ENCODE measurements at regions not wholly inside any gene's neighbourhood (a gene's known extent, or its start where the extent isn't known, plus 50 kb on each side); places are given as distances from the start of the nearest gene placed in this dataset.

DNA sequence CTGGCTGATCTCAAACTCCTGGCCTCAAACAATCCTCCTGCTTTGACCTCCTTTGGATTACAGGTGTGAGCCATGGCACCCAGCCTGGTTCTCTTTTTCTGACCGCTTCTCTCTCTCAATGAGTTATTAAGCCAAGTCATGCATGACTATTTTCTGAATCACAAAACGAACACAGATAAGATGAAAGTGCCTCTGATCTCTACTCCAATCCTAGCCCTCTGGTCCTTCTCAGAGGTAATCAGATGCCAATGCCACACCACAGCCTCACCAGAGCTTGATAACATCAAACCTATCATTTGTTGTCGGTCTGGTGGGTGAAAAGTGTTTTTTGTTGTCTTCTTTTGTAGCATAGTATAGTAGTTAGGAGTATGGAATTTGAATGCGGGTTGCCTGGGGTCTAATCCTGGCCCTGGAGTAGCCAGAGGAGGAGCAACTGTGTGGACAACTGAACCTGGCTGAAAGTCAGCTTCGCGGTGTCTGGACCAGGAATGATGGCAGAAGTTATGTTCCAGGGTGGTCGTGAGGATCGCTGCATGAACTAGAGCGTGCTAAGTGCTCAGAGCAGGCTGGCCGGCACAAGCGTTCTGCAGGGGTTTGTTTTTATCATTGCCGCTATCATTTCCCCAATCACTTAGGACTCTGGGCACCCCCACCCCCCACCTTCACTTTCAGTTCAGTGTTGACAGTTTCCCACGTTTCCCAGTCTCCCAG lies 77.9 kb downstream of the SPRING1 start:
- Histone ChIP-seq H3K14ac (ENCODE audit: insufficient read depth, low read length) (no peak overlapping the region), H4K8ac (replicated peaks; ENCODE audit: insufficient read length, low read depth, low read length) (no peak overlapping the region), H3K27me3 (ENCODE audit: insufficient read depth, low read length) (no peaks in the 10 kb centered on the region), H3K4me2 (ENCODE audit: insufficient read depth, insufficient read length, low read length) (no peak overlapping the region), H2BK120ac (ENCODE audit: low read depth, low read length, poor library complexity, severe bottlenecking) (no peak overlapping the region), H3K4me1 (ENCODE audit: insufficient read depth, low read length) (peaks cover 3% of the 10 kb centered on the region; the same call in 1 of the 2 replicates), H2AK5ac (ENCODE audit: insufficient read length, low read length) (no peak overlapping the region), H3K9me3 (ENCODE audit: control insufficient read depth, low read depth, low read length) (no peaks in the 10 kb centered on the region), H3K27ac (ENCODE audit: insufficient read length, low read depth, low read length) (no peak overlapping the region), H3K4ac (ENCODE audit: low read depth, low read length) (no peak overlapping the region), H2BK20ac (ENCODE audit: low read depth, low read length, poor library complexity, severe bottlenecking) (no peak overlapping the region), H3K23me2 (ENCODE audit: insufficient read length, low read depth, low read length, poor library complexity, severe bottlenecking) (no peaks in the 10 kb centered on the region), H4K20me1 (ENCODE audit: control insufficient read depth, insufficient read depth, insufficient read length) (no peaks in the 10 kb centered on the region), H3K9ac (ENCODE audit: extremely low read depth, insufficient read length, low read length) (no peak overlapping the region), H3K23ac (ENCODE audit: insufficient read length, low read depth, low read length) (no peak overlapping the region), H3T11ph (ENCODE audit: low read length) (no peak overlapping the region), H2AFZ (ENCODE audit: low read length) (no peak overlapping the region), H3K79me1 (ENCODE audit: insufficient read depth, low read depth, low read length, poor library complexity, severe bottlenecking) (no peaks in the 10 kb centered on the region), H3K56ac (ENCODE audit: insufficient read length, low read depth, low read length) (no peak overlapping the region), H2BK15ac (ENCODE audit: low read depth, low read length) (no peak overlapping the region), H2BK5ac (ENCODE audit: insufficient read length, low read length) (no peak overlapping the region), H2BK12ac (ENCODE audit: insufficient read length, low read depth, low read length) (no peak overlapping the region), H3K79me2 (ENCODE audit: insufficient read depth, low read length) (no peaks in the 10 kb centered on the region), H3K18ac (ENCODE audit: insufficient read length, low read depth, low read length) (no peak overlapping the region), H4K5ac (ENCODE audit: insufficient read length, low read depth, low read length) (no peak overlapping the region), H4K91ac (ENCODE audit: insufficient read length, low read depth, low read length) (no peak overlapping the region)
- peaks cover 19 to 42% of the 10 kb centered on the region in 2 experiments for H3K4me1 Mint-ChIP-seq
- H3K9me3 Mint-ChIP-seq: no peaks in the 10 kb centered on the region
- peaks cover 0 to 7% (median 2%) of the 10 kb centered on the region in 3 experiments; a peak in 2 of 7 replicates for H3K36me3 Mint-ChIP-seq (ENCODE audit: insufficient read depth in 1 of 3, low read depth in 3 of 3)
- peaks cover 5% of the 10 kb centered on the region for H3K27me3 Mint-ChIP-seq (ENCODE audit: low read depth)
- WGBS (ENCODE audit: extremely low coverage, insufficient read length, low lambda C conversion rate): no CpG with 5 or more reads among the region's 13 CpGs
- DNase-seq: no peak
- H3K4me3 Mint-ChIP-seq: no peak overlapping the region
- H3K27ac Mint-ChIP-seq: no peak overlapping the region
- TF ChIP-seq, protein P1, sequence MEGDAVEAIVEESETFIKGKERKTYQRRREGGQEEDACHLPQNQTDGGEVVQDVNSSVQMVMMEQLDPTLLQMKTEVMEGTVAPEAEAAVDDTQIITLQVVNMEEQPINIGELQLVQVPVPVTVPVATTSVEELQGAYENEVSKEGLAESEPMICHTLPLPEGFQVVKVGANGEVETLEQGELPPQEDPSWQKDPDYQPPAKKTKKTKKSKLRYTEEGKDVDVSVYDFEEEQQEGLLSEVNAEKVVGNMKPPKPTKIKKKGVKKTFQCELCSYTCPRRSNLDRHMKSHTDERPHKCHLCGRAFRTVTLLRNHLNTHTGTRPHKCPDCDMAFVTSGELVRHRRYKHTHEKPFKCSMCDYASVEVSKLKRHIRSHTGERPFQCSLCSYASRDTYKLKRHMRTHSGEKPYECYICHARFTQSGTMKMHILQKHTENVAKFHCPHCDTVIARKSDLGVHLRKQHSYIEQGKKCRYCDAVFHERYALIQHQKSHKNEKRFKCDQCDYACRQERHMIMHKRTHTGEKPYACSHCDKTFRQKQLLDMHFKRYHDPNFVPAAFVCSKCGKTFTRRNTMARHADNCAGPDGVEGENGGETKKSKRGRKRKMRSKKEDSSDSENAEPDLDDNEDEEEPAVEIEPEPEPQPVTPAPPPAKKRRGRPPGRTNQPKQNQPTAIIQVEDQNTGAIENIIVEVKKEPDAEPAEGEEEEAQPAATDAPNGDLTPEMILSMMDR (conservative IDR thresholded peaks at IDR 0.05): no peak

Measured in H9 (cell line).